AG09309 (cell line): ENCODE measurements at regions not wholly inside any gene's neighbourhood (a gene's known extent, or its start where the extent isn't known, plus 50 kb on each side); places are given as distances from the start of the nearest gene placed in this dataset.
A peak's percentile ranks its signal among the peaks of the same experiment; 100 is the strongest.

Experiments used
- DNase-seq: peaks from one replicate; pipeline ENCODE4 v3.0.0-alpha.2; 2010; ENCODE audit warnings: low read depth
- H3K4me3 ChIP-seq: 2 replicates; pipeline ENCODE4 v1.5.1; 2011; ENCODE audit warnings: mild to moderate bottlenecking, low read depth, low read length, moderate library complexity; ENCODE audit not compliant: control insufficient read depth
- TF ChIP-seq, protein P1 (sequence below): IDR thresholded peaks from 2 replicates; pipeline ENCODE4 v1.5.1; 2011; ENCODE audit warnings: mild to moderate bottlenecking, low read depth, low read length, inconsistent platforms; ENCODE audit not compliant: insufficient read depth, control insufficient read depth; ENCODE audit errors: missing control alignments

DNA sequence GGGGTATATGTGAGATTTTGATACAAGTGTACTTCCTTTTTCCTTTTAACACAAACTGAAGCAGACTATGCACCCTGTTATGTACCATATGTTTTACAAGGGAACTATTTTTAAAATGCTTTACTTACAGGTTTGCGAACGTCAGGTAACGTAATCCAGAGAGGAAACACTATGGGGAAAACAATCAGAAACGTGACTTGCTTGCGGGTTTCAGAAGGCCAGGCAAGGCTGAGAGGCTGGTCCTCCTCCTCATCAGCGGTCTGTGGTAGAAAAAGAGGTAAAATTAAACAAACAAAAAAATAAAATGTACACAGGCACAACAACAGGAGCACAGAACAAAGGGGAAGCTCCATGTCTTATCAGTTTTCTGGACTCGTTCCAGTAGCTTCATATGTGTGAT, 141.2 kb downstream of the ACER2 start:
- H3K4me3 ChIP-seq = no peak overlapping the region
- DNase-seq = no peak
- TF ChIP-seq, protein P1, sequence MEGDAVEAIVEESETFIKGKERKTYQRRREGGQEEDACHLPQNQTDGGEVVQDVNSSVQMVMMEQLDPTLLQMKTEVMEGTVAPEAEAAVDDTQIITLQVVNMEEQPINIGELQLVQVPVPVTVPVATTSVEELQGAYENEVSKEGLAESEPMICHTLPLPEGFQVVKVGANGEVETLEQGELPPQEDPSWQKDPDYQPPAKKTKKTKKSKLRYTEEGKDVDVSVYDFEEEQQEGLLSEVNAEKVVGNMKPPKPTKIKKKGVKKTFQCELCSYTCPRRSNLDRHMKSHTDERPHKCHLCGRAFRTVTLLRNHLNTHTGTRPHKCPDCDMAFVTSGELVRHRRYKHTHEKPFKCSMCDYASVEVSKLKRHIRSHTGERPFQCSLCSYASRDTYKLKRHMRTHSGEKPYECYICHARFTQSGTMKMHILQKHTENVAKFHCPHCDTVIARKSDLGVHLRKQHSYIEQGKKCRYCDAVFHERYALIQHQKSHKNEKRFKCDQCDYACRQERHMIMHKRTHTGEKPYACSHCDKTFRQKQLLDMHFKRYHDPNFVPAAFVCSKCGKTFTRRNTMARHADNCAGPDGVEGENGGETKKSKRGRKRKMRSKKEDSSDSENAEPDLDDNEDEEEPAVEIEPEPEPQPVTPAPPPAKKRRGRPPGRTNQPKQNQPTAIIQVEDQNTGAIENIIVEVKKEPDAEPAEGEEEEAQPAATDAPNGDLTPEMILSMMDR = no peak

DNA sequence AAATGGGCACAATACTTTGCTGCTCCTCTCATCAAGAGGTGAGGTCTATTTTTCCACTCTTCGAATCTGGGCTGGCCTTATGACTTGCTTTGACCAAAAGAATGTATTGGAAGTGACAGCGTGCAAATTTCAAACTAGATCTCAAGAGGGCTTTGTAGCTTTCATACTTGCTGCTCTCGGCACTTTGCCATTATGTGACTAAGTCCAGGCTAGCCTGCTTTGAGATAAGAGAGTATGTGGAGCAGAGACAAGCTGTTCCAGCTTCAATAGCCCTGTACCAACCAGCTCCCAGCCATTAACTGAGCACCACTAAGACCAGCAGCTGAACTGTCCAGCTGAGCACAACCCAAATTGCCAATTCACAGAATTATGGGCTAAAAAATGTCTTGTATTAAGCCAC, 124.6 kb downstream of the ACER2 start:
- no peak for DNase-seq

DNA sequence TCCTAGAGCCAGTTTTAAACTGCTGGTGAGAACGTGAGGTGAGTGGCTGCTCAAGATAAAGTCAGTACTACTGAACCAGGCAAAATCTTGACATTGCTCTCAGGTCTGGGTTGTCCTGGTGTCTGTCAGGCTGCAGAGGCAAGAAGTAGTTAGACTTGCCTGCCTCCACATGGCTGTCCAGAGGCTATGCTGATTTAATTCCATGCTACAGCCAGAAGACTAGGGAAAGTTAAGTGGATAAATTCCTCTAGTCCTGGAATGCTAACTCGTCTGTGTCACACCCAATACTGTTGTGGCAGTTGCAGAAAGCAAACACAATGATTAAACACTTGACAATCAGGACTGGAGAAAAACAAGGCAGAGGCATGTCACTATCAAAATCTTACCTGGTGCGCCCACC, 118.9 kb downstream of the ACER2 start:
- TF ChIP-seq, protein P1 = no peak
- no peak for DNase-seq

More for the DNA sequence above, 124.6 kb downstream of the ACER2 start:
- TF ChIP-seq, protein P1 = no peak
- H3K4me3 ChIP-seq = no peak overlapping the region

DNA sequence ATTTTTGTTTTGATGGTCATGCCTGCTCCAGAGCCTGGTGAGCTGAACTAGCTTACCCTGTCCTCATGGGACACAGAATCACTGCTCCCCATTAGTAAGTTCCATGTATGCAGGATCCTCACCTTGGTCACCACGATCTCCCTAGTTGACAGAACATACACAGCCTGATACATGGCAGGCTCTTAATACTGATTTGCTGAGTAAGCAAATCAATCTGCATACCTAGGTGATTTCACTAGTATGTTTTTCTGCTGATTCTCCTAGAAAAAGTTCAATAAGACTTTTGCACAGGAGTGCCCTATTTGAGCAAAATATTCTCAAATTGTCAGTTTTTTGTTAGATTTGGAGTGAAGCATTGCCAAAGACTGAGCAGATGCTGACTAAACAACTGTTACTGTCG, 113.7 kb downstream of the ACER2 start:
- TF ChIP-seq, protein P1 = no peak
- no peak overlapping the region for H3K4me3 ChIP-seq

More for the DNA sequence above, 118.9 kb downstream of the ACER2 start:
- H3K4me3 ChIP-seq = no peak overlapping the region

DNA sequence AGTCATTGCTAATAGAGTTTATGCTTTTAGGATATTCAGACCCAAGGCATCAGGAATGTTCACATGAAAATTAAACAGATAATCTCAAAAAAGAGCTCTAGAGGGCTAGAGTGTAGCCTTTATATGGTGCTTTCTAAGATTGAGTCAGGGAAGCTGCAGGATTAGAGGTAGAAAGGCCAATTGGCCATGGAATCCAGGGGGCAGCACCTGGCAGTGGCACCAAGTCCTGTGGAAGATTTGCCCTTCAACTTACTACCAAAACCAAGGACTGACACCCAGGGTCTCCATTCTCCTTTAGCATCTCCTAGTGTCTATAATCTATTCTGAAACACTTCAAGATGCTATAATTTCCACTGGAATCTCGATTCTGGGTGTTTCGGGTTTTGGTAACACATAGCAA, 112.4 kb downstream of the ACER2 start:
- H3K4me3 ChIP-seq = no peak overlapping the region
- TF ChIP-seq, protein P1 = no peak
- no peak for DNase-seq

More for the DNA sequence above, 113.7 kb downstream of the ACER2 start:
- DNase-seq = no peak

DNA sequence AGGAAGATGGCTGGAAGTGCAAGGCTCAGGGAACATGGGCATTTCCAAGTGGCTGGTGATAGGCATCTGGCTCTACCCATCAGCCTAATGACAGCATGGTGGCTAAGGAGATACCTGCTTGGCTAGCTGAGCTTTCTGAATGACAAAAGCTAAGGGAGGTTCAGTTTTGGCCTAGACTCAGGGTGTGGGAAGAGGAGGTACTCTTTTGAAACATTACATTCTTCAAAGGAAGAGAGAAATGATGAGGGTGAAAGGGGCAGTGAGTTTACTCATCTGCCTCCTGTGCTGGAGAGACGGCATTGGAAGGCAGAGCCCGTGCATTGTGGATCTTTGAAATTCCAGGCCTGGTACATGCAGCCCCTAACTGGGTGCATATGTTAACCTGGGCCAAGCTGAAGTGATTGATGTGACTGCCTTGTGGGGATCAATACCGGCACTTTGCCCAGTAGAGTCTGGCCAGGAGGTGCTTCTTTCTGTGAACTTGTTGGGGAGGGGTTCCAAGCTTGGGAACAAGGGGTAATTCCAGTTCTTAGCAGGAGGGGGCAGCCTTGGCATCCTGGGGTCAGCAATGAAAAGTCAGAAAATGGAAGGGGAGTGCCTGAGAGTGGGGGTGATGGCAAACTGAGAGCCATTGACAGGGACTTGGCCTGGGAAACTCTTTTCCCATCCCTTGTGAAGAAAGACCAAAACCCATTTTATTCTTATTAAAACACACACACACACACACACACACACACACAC, 108.6 kb downstream of the ACER2 start:
- no peak overlapping the region for H3K4me3 ChIP-seq
- DNase-seq = no peak
- TF ChIP-seq, protein P1 = peak; percentile 26
